Adrenal gland (tissue), 5 donors: ENCODE measurements at regions not wholly inside any gene's neighbourhood (a gene's known extent, or its start where the extent isn't known, plus 50 kb on each side); places are given as distances from the start of the nearest gene placed in this dataset.

Source experiments
- CTCF ChIP-seq, 6 experiments: fragments of 450-650 bp in 4 of 6; fragments of 200-600 bp in 2 of 6; sonication (generic) in 1 of 6; IDR thresholded peaks; 1 replicate in 5 of 6; 2 replicates in 1 of 6; pipeline versions ENCODE4 v1.5.1 to v1.8.0; 2016 to 2021; ENCODE audit warnings: antibody characterized with exemption in 6 of 6, mild to moderate bottlenecking in 2 of 6, moderate library complexity in 1 of 6
- POLR2A ChIP-seq, 2 donors: fragments of 450-650 bp; IDR thresholded peaks; one replicate each; pipeline ENCODE4 v1.6.1; 2017; ENCODE audit warnings: antibody characterized with exemption in 2 of 2, mild to moderate bottlenecking in 2 of 2, moderate library complexity in 1 of 2
- donor health status: DM: no; HTN: no; CAD: no.

GRCh38 chr14:89630101-89630829, 213.2 kb upstream of the FOXN3 start:
- no peak for TF ChIP-seq CTCF (IDR thresholded peaks at IDR 0.05)
- TF ChIP-seq POLR2A (IDR thresholded peaks at IDR 0.05), result no peak
